ENCODE measurements at regions not wholly inside any gene's neighbourhood (a gene's known extent, or its start where the extent isn't known, plus 50 kb on each side); places are given as distances from the start of the nearest gene placed in this dataset.
"Not testable (repeated sequence)": the region's sequence is repeated elsewhere in the genome, so short reads cannot be mapped to it uniquely, and the experiment has no call there.

- DNase-seq = no peak
These were observed 146.6 kb upstream of the PCSK5 start for GRCh38 chr9:75743855-75744254.

- no peak for DNase-seq
These were observed 136.4 kb upstream of the PCSK5 start for GRCh38 chr9:75754080-75754479.

DNA sequence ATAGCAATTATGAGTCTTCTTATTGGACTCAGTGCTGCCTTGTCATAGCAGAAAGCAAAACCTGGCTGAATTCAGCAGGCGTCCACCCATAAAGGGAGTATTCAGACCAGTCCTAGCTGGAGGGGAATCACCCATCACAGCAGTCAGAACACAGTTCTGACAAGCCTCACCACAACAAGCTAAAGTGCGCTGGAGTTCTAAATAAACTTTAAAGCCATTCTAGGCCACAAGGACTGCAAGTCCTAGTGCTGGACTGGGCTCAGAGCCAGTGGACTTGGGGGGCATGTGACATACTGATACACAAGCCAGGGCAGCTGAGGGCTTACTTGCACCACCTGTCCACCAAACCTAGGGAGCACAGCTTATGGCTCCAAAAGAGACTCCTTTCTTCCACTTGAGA lies 115.3 kb upstream of the PCSK5 start:
- DNase-seq = no peak

- no peak for DNase-seq
These were observed 114.3 kb upstream of the PCSK5 start for GRCh38 chr9:75775966-75776691.

GRCh38 chr9:75780185-75780584 lies 110.3 kb upstream of the PCSK5 start:
- DNase-seq = no peak

GRCh38 chr9:75788006-75788634 lies 102.4 kb upstream of the PCSK5 start:
- no peak for DNase-seq

- DNase-seq = no peak
These were observed 93.3 kb upstream of the PCSK5 start for GRCh38 chr9:75797085-75797580.

GRCh38 chr9:75798505-75798904 lies 92.0 kb upstream of the PCSK5 start:
- no peak for DNase-seq

DNA sequence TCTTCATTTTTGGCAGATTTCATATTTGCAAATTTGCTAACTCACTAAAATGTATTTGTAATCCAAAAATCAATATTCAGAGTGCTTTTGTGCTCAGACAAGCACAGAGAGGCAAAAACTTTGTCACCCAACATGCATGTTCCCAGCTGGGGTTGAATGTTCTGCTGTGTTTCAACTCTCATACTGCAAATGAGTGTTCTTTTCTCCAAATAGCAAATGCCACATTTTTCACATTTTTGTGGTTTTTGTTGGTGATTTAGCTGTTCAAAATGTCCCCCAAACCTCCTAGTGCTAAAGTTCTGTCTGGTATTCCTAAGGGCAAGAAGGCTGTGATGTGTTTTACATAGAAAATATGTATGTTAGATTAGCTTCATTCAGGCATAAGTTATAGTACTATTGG lies 87.3 kb upstream of the PCSK5 start:
- no peak for DNase-seq

DNA sequence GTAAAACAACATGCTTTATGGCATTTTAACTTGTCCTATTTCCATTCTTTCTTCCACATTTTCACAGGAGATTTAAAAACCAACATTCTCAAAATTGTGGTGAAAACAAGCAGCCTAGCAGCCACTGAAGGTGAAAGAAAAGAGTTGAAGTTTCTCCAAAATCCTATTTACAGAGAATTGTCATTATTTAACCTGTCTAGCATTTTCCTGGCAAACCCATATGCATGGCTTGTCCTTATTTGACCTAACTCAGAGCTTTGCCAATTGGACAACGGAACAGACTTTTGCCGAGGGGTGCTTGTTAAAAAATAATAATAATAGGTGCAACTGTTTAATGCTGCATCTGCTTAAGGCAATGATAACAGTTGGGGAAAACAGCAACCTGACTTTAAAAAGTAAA lies 80.4 kb upstream of the PCSK5 start:
- no peak for DNase-seq

- no peak for DNase-seq
These were observed 78.8 kb upstream of the PCSK5 start for GRCh38 chr9:75811692-75812091.

GRCh38 chr9:75812141-75812540 lies 78.3 kb upstream of the PCSK5 start:
- no peak for DNase-seq

- no peak for DNase-seq
These were observed 75.8 kb upstream of the PCSK5 start for GRCh38 chr9:75814667-75815066.

DNA sequence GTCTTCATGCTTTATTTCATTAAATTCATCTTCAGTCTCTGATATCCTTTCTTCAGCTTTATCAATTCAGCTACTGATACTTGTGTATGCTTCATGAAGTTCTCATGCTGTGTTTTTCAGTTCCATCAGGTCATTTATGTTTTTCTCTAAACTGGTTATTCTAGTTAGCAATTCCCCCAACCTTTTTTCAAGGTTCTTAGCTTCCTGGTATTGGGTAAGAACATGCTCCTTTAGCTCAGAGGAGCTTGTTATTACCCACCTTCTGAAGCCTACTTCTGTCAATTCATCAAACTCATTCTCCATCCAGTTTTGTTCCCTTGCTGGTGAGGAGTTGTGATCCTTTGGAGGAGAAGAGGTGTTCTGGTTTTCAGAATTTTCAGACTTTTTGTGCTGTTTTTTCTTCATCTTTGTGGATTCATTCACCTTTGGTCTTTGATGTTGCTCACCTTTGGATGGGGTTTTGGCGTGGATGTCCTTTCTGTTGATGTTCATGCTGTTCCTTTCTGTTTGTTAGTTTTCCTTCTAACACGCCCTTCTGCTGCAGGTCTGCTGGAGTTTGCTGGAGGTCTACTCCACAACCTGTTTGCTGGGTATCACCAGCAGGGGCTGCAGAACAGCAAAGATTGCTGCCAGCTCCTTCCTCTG lies 69.9 kb upstream of the PCSK5 start:
- not testable (repeated sequence) for DNase-seq

- DNase-seq = no peak
These were observed 67.3 kb upstream of the PCSK5 start for GRCh38 chr9:75823151-75823550.

DNA sequence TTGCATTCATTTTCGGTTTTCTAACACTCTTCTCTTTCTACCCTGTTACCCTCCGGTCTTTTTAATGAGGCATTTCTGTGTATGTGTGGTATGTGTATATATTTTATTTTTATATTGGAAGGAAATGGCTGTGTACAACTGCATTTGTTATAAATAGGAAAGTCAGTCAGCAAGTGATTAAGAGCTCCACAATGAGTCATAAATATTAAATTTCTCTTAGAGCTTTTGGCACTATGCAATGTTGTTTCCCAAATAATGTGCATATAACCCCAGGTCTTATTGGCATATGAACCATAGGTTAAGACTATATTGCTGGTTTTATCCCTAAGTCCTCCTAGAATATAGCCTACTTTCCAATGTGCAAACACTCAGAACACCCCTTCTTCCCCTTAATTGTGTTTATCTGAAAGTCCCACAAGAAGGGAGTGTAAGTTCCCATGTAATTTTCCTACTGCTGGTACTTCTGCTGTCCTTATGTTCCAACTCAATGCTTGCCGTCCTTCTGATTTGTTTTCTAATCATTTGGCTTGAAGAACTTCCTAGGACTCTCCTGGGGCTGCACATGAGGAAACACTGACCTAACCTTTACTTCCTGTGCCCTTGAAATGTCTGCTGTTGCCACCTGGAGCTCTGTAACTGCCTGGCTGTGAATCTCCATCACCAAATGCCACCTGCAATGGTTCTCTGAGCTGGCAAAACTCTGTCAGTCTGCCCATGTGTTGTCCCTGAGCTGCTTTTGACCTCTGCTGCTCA lies 65.5 kb upstream of the PCSK5 start:
- DNase-seq = no peak

DNA sequence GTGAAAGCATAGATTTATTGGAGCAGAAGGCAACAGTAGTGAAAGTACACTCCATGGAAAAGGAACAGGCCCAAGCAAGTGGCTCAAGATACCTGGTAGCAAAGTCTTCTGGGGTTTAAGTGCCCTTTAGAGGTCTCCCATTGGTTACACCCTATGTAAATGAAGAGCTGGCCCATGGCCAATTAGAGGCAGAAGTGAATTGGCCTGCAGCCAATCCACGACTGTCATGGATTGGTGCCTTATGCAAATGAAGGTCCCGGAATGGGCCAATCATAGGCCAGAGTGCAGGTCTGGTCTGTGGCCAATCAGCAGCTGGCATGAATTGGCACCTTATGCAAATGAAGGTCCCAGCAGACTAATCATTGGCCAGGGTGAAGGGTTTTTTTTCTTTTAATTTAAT lies 64.2 kb upstream of the PCSK5 start:
- DNase-seq = no peak

DNA sequence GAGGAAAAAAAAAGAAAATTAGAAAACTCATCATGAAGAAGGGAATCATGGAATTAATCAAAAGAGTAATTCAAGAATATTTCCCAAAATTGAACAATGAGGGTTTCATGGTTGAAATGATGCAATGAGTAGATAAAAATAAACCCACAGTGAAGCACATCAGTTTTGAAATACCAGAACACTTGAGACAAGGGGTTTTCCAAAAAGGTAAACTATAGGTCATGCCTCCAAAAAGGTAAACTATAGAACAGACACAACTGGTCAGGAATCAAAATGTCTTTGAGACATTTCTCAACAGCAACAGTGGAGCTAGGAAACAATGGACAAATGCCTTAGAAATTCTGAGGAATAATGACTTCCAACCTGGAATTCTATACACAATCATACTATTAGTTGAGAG lies 60.2 kb upstream of the PCSK5 start:
- DNase-seq = no peak

DNA sequence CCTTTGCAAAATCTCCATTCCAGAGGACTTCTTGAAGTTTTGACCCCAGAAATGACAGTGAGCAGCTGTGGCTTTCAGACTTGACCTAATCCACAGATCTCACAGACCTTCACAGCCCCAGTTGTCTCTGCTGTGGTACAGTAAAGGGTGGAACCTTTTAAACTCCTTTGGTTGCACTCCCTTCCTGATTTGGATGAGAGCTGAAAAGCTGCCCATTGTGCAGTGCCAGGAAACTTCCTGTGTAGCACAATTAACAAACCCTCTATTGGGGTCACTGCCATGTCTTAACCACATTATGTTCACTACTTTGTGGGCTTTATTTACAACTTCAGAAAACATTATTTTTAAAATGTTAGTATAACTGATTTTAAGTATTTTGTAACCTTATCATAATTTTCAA lies 56.7 kb upstream of the PCSK5 start:
- no peak for DNase-seq

- DNase-seq = no peak
These were observed 55.6 kb upstream of the PCSK5 start for GRCh38 chr9:75834878-75835277.

Data from hypothalamus (tissue), 51 donors.